Activated CD4-positive, alpha-beta T cell treated with anti-CD3 and anti-CD28 coated beads for 48 hours (primary cell): ENCODE measurements at regions not wholly inside any gene's neighbourhood (a gene's known extent, or its start where the extent isn't known, plus 50 kb on each side); places are given as distances from the start of the nearest gene placed in this dataset.
"Not testable (repeated sequence)": the region's sequence is repeated elsewhere in the genome, so short reads cannot be mapped to it uniquely, and the experiment has no call there.

Source experiments
- DNase-seq: peaks from one replicate; pipeline ENCODE4 v3.0.0-alpha.2; 2020

DNA sequence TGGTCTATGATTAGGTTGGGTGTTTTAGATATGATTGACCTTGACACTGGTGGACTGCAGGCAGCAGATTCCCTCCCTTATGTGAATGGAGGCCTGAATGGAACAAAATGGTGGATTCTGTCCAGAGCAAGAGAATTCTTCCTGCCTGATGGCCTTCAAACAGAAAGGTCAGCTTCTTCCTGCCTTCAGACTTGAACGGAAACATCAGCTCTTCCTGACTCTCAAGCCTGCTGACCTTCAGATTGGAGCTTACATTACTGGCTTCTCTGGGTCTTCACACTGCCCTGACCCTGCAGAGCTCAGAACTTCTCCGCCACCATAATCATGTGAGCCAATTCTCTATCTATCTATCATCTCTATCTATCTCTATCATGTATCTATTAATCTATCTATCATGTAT is 111.6 kb downstream of the RAMP3 start:
- no peak for DNase-seq

DNA sequence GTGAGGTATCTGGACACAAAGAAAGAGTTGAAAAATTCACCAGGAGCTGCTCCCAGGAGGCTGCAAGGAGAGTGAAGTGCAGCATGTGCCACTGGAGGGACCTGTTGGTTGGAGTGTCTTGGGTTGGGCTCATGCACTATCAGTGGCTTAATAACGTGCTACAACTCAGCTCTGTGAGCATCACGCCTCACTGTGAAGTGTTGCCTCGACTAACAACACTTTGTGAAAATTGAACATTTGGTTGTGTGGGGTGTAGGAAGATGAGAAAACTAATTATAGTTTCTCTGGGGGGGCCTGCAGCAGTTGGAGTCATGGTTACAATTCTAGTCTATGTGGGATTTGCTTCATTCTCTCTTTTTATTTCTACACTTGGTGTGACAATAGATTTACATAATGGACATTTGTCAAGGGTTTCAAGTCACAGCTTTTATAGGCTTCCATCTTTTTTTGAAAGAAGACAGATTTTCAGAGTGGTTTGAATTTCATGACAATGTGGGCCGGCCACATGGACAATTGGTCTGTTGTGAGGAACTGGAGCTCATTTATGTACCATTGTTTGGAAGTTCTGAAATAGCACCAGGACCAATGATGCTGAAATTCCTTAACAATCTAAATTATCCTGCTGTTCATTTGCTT is 121.3 kb downstream of the RAMP3 start:
- DNase-seq = no peak

DNA sequence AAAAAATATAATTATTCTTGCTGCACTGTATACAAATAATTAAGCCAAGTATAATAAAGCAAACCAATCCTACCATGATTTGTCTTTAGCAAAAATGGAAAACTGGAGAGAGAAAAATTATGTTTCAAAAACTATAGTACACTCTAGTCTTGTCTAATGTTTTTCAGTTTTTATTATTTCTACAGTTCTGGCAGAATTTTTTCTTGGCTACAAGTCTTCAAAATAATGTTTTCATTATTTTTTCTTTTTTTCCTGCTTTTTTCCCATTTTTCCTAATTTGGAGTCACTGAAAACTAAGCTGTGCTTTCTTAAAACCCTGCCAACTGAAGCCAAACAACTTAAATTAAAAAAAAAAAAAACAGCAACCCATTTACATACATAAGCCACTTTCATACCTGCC is 132.0 kb downstream of the RAMP3 start:
- not testable (repeated sequence) for DNase-seq

DNA sequence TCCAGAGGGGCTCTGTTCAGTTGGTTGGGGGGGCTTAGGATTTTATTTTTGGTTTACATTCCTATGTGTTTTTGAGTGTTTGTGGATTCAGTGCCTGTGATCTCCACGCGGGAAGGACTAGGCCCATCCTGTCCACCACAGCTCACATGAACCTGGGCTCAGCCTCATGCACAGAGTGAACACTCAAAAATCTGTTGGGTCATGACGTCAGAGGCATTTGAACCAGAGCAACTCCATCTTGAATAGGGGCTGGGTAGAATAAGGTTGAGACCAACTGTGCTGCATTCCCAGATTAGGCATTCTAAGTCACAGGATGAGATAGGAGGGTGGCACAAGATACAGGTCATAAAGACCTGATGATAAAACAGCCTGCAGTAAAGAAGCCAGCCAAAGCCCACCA is 133.3 kb downstream of the RAMP3 start:
- no peak for DNase-seq

DNA sequence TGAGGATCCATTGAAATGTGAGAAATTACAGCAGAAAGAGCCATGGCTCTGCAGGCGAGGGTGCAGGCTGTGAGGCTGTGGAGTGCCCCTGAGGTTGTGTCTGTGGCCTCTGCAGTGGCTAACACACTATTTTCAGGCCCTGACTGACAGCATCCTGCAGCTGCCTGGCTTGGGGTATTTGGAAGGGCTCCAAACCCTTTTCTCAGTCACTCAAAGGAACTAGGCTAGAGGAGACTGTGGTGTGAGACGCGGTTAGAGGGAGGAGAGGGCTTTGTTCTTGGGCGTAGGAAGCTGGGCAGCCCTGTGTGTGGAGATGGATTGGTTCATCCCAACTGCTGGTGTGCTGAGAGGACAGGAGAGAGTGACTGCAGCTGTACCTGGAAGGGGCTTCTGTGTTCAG is 134.9 kb downstream of the RAMP3 start:
- DNase-seq = no peak

DNA sequence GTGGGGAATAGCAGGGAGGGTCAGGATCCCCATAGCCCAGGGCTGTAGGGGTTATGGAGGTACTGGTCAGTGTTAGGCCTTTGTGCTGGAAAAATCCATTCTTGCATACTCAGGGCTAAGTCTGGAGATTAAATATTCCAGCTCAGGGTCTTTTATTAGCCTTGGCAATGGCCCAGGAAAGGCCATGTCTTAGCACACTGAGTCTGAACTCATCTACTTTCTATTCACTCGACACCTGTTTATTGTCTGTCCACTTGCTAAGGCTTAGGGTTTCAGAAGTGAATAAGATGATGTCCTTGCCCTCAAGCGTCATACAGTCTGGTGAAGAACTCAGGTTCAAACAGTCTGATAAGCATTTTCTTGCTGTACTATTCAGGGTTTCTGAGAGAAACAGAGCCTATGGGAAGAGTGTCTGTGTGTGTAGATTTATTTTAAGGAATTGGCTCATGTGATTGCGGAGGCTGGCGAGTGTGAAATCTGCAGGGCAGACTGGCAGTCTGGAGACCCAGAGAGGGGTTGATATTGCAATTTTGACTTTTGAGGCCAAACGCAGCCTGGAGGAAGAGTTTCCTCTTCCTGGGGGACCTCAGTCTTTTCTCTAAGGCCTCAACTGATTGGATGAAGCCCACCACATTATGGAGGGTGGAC is 135.8 kb downstream of the RAMP3 start:
- no peak for DNase-seq

DNA sequence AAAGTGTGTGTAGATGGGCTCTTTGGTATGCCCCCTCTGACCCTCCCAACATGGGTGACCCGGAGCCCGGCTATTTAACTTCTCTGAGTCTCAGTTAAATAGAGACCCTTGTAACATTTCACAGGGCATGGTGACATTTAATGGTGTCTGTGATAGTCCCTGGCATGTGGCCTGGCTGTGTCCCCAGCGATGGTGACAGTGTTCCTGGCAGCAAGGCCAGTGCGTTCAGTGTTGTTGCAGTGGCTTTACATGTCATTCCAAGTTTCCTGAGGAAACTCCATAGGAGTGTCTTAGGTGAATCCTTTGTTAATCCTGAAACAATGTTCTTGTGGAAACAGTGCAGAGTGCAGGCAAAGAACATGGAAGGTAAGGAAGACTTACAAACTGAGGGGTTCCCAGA is 137.0 kb downstream of the RAMP3 start:
- DNase-seq = no peak

DNA sequence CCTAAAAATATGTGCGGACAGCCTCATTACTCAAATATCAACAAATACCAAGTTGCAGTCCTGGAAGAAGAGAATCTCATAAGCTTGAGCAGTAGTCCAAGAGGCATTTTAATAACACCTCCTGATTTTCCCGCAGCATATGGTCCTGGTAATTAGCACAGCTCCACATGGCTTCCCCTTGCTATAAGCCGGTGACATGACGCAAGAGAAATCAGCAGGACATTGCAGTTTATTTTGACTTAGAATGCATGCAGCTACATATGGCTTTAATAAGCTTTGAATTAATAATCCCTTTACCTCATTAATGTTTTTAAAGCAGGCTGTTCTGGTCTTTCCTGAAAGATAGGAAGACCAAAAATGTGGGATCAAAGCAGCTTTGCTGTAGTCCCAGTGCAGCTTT is 137.6 kb downstream of the RAMP3 start:
- no peak for DNase-seq

DNA sequence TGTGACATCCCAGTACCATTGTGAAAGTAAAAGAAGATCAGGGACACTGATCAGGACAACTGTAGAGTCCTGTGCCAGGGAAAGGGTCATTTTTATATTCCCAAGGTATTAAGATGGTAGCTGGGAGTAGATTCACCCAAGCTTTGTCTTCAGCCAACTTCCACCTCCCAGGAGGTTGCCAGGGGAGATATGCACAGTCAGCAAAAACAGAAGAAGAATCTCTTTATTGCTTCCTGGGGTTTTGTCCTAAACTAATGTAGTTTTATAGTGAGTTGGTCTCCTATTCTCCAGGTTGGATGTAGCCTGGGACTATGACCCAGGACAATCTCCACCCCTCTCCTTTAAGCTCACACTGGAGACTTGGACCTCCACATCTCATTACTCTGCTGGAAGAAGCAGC is 139.2 kb downstream of the RAMP3 start:
- DNase-seq = no peak

DNA sequence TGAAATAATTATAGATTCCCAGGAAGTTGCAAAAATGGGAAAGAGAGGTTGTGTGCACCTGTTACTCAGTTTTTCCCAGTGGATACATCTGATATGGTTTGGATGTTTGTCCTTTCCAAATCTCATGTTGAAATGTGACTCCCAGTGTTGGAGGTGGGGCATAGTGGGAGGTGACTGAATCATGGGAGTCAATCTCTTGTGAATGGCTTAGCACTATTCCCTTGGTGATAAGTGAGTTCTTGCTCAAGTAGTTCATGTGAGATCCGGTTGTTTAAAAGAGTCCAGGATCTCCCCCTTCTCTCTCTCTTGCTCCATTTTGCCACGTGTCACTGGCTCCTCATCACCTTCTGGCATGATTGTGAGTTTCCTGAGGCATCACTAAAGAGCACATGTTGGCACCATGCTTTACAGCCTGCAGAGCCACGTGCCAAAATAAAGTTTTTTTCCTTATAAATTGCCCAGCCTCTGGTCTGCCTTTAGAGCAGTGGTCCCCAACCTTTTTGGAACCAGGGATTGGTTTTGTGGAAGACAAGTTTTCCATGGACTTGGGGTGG is 149.2 kb downstream of the RAMP3 start:
- DNase-seq = no peak

DNA sequence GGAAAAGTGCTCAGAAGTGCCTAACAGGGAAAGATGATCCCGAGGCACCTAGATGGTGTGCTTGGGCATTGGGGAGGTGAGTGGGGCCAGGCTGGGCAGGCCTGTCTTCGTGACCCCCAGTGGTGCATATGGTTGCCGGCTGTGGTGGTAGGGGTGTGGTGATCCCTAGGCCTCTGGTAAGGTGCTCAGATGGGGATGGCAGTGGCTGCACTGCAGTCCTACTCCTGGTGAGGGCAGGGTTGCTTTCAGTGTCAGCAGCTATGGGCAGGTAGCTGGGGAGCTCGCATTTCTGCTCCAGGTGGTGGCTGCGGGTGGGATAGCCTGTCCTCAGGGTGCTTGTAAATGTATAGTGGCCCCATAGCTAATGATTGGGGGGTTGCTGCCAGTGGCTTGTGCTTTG is 154.0 kb downstream of the RAMP3 start:
- no peak for DNase-seq

DNA sequence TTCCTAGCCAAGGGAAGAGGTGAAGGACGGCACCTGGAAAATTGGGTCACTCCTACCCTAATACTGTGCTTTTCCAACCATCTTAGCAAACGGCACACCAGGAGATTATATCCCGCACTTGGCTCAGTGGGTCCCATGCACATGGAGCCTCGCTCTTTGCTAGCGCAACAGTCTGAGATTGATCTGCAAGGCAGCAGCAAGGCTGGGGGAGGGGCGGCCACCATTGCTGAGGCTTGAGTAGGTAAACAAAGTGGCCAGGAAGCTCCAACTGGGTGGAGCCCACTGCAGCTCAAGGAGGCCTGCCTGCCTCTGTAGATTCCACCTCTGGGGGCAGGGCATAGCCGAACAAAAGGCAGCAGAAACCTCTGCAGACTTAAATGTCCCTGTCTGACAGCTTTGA is 157.9 kb downstream of the RAMP3 start:
- DNase-seq = not testable (repeated sequence)

DNA sequence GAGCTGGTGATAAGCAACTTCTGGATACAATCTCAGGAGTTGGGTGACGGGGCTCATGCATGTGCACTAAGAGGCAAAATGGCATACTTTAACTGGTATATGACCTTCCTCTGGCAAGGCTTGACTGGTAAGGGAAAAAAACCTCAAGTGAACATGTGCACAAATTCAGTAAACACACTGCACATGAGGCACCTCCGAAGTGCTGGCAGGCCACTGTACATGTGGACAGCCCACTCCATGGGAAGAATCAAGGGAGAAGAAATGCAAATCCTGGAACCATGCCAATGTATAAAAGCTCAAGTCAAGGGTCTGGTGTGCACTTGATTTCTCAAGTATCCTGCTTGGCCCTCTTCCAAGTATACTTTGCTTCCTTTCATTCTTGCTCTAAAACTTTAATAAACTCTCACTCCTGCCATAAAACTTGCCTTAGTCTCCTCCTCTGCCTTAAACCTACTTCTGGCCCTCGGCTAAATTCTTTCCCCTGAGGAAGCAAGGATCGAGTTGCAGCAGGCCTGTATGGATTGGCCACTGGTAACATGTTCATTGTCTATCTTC is 167.2 kb downstream of the RAMP3 start:
- DNase-seq = no peak

DNA sequence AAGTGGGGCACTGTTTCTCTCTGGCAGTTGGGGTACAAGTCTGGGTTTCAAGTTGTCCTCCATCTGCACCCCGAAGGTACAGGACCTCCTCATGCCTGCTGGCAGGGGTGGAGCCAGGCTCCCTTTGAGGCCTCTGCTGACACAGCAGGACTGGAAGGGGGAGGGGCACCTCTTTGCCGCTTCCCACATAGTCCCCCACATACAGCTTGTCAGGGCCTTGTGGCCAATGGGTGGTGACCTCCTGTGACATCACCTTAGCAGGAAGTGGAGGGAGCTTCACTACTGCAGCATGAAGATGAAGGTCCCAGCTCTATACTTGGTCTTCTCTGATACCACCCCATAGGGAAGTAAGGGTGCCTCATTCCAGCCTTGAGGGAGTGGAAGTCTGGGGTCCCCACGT is 167.8 kb downstream of the RAMP3 start:
- DNase-seq = no peak

DNA sequence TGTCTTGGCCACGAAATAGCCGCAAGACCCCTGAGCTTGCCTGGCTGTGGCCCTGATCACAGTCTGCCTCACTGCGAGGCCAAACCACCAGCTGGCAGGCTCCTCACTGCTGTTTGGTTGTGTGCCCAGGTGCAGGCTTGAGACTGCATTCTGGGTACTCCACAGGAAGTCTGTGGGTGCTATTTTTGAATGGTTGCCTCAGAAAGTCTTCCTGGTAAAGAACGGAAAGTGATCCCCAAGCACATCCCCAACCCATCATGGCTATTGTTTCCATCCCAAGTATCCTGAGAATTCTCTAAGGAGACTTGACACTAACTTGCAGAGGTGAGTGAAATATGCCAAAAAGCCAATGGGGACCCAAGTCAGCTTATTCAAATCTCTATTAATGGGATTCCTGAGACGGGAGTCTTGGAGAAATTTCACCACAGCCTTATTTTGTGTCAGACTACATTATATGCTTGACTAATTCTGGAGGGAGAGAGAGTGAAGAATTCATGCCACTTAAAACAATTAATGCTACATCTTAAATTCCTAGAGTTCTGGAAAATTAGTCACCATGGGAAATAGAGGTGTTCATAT is 170.9 kb downstream of the RAMP3 start:
- no peak for DNase-seq

DNA sequence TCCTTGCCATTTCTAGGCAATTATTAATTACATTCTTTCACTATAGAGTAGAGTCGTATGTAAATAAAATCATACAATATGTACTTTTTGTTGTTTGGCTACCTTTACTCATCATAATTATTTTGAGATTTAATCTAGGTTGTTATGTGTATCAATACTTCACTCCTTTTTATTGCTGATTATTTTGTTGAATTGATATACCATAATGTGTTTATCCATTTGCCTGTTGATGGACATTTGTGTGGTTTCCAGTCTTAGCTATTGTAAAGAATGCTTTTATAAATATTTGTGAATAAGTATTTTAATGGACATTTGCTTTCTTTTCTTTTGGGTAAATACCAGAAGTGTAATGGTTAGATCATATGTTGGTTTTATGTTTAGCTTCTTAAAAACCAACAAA is 174.0 kb downstream of the RAMP3 start:
- DNase-seq = no peak

DNA sequence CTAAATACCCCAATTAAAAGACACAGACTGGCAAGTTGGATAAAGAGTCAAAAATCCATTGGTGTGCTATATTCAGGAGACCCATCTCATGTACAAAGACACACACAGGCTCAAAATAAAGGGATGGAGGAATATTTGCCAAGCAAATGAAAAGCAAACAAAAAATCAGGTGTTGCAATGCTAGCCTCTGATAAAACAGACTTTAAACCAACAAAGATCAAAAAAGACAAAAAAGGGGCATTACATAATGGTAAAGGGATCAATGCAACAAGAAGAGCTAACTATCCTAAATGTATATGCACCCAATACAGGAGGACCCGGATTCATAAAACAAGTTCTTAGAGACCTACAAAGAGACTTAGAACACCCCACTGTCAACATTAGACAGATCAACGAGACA is 177.4 kb downstream of the RAMP3 start:
- DNase-seq = not testable (repeated sequence)

DNA sequence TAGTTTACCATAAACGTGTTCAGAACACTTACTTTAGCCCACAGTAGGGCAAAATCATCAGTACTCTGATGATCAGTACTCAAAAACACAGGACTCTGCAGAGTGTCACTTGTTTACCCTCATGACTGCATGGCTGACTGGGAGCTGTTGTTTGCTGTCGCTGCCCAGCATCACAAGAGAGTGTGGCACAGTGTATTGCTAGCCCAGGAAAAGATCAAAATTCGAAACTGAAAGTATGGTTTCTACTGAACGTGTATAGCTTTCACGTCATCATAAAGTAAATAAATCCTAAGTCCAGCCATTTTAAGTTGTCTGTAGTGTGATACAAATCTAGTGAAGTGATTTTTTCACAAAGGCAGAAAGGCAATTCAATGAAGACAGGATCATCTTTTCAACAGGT is 184.6 kb downstream of the RAMP3 start:
- no peak for DNase-seq

DNA sequence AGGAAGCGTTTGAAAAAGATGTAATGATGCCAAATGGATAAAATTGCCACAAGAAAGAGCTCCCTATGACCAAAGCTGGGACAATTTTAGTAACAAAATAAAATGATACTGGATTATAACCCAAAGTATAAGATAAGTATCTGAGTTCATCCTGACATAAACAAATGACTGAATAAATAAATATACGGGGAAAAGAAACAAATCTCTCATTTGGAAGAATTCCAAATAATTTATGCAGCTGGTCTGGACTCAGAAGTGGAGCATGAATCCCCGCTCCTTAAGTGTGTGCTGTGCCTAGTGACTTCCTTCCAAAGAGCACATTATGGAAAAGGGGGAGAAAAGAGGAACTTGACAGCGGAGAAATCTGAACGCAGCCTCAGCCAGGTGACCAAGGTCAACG is 186.2 kb downstream of the RAMP3 start:
- DNase-seq = no peak

DNA sequence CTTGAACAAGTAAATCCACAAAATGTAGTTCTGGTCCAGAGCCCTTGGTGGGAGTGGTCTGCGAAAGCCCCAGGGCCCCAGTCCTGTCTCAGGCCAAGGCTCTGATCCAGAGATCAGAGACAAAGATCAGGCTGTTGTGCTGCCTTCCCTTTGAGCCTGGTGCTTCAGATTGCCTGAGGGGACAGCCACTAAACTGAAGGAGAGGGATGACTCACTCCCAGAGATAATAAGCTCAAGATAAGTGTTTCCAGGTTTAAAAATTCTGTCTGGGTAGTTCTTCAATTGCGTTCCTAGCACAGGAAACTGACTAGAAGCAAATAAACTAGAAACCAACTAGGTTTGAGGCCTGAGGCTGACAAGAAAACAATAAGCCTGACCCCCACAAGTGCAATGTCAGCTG is 190.2 kb downstream of the RAMP3 start:
- DNase-seq = no peak

DNA sequence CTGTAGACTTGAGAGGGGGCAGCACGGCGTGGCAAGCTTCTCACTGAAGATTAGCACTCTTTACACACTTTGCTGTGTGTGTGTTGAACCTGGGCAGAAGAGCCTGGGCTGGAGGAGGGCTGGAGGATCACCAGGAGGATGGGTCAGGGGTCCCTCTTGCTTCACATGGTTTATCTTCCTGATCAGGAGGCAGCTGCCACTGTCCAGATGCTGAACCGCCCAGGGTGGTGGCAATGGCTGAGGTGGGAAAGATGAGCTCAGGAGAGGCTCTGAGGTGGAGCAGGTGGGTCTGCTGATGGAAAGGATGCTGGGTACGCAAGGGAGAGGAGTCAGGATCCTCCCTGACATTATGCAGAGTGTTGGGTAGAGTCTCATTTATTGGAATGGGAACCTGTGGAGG is 191.5 kb downstream of the RAMP3 start:
- DNase-seq = no peak

DNA sequence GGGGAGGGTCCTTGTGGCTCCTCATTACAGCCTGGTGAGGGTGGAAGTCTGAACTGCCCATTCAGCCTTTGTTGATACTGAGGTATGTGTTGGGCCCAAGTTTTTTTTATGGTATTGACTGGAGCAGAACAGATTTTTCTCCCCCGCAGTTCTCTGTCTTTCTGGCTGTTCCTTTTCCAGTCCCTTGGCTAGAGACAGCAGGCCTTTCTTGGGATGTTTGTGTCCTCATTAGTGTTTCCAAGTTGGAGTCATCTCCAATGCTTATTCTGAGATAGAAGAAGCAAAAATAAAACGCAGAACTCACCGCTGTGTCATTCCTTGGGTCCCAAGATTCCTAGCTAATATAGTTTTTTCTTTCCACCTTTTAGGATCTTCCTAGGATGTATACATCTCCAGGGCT is 193.3 kb downstream of the RAMP3 start:
- DNase-seq = no peak

DNA sequence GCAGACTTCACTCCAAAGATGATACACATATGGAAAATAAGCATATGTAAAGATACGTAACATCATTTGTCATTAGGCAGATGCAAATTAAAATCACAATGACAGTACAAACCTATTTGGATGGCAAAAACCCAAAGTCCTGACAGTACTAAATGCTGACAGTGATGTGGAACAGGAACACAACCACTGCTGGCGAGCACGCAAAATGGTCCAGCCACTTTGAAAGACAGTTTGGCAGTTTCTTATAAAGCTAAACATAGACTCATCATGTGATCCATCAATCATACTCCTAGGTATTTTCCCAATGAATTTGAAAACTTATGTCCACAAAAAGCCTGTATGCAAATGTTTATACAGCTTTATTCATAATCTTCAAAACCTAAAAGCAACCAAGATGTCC is 200.7 kb downstream of the RAMP3 start:
- DNase-seq = no peak

DNA sequence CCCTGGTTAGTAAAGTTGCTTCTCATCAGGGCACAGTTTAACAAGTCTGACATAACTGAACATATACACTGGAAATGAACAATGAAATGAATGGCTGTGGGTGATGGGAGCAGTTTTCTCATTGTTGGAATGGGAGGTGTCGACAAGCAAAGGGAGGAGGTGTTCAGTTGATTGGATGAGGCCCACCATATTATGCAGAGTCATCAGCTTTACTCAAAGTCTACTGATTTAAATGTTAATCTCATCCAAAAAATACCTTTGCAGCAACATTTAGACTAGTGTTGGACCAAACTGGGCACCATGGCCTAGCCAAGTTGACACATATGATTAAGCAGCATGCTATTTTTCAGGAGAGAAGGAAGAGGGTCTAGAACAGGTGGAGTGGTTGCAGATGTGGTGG is 201.7 kb downstream of the RAMP3 start:
- DNase-seq = no peak
